GM10266 (cell line): ENCODE measurements at regions not wholly inside any gene's neighbourhood (a gene's known extent, or its start where the extent isn't known, plus 50 kb on each side); places are given as distances from the start of the nearest gene placed in this dataset.

Source experiments
- DNase-seq: peaks from one replicate; pipeline ENCODE4 v3.0.0; 2012; ENCODE audit errors: extremely low spot score
- TF ChIP-seq, protein P1 (sequence below): IDR thresholded peaks from 2 replicates; pipeline ENCODE4 v1.5.1; 2012; ENCODE audit warnings: mild to moderate bottlenecking, low read depth; ENCODE audit not compliant: control insufficient read depth, insufficient read depth; ENCODE audit errors: missing control alignments

DNA sequence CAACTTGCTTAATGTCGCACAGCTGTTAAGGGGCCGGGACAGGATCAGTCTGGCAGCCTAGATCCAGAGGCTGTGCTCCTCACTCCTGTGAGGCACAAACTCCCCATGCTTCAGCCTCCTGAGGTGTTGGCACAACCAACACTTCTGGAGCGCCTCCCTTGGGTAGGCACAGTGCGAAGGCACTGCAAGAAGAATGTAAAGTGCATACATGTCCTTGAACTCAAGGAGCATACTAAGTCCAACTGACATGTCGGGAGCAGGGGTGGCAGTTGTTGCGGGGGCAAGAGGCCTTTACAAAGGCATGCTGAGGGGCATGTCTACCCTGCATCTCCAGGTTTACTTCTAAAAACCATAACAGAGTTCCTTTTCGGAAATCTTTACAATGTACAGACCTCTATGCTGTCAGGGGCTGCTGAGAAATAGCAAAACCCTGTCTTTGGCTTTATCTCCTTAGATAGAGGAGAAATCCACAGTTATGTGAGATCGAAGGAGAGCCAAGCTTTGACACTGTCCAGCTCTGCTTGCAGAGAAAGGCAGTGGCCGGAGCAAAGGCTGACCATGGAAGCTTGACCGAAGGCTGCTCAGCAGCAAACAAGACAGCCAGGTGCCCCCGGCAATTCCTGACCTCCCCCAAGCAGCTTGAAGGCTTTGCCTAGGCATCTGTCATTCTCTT is 93.9 kb downstream of the CDC7 start:
- no peak for DNase-seq
- TF ChIP-seq, protein P1, sequence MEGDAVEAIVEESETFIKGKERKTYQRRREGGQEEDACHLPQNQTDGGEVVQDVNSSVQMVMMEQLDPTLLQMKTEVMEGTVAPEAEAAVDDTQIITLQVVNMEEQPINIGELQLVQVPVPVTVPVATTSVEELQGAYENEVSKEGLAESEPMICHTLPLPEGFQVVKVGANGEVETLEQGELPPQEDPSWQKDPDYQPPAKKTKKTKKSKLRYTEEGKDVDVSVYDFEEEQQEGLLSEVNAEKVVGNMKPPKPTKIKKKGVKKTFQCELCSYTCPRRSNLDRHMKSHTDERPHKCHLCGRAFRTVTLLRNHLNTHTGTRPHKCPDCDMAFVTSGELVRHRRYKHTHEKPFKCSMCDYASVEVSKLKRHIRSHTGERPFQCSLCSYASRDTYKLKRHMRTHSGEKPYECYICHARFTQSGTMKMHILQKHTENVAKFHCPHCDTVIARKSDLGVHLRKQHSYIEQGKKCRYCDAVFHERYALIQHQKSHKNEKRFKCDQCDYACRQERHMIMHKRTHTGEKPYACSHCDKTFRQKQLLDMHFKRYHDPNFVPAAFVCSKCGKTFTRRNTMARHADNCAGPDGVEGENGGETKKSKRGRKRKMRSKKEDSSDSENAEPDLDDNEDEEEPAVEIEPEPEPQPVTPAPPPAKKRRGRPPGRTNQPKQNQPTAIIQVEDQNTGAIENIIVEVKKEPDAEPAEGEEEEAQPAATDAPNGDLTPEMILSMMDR = no peak

DNA sequence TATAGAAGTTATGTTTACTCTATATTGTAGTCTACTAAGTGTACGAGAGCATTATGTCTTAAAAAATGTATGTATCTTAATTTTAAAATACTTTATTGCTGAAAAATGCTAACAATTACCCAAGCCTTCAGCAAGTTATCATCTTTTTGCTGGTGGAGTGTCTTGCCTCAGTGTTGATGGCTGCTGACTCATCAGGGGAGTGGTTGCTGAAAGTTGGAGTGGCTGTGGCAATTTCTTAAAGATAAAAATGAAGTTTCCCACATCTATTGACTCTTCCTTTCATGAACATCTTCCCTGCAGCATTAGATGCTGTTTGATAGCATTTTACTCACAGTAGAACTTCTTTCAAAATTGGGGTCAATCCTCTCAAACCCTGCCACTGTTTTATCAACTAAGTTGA is 95.8 kb downstream of the CDC7 start:
- TF ChIP-seq, protein P1 = no peak
- DNase-seq = no peak

DNA sequence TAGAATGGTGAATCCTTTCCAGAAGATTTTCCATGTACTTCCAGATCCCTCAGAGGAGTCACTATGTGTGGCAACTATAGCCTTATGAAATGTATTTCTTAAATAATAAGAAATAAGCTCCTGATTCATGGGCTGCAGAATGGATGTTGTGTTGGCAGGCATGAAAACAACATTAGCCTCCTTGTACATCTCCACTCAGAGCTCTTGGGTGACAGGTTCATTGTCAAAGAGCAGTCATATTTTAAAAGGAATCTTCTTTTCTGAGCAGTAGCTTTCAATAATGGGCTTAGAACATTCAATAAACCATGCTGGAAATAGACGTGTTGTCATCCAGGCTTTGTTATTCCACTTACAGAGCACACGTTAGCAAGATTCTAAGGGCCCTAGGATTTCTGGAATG is 96.6 kb downstream of the CDC7 start:
- TF ChIP-seq, protein P1 = no peak
- DNase-seq = no peak

DNA sequence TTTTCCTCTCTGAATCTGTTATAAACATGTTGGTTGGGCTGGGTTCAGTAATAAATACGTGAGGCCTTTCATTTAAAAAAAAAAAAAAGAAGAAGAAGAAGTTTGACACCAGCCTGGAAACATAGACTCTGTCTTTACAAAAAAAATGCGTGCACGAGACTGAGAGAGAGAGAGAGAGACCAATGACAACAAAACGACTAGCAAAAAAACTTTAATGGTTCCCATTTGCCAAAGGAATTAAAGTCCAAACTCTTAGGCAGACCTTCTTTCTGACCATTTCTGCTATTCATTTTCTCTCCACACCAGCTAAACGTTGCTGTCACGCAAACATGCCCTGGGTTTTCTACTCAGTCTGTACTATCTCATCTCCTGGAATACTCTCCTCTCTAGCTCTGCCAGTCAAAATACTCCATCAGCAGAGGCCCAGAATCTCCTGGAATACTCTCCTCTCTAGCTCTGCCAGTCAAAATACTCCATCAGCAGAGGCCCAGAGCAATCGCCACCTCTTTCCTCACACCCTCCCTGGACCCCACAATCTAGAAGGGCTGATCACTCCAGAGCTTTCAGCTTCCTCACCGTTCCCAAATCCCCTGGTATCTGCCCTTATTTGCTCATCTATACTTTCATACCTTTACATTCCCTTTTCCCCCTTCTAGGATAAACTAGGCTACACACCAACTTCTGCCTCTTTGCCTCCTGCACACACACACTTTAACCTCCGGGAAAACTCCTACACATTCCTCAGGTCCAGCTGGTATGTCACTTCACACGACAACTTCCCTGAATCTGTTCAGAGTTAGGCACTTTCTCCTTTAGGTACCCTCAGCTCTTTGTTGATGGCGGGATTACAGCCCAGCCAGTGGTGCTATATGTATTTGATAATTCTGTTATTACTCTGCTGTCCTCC is 100.0 kb downstream of the CDC7 start:
- DNase-seq = no peak
- TF ChIP-seq, protein P1 = no peak

- no peak for DNase-seq
- TF ChIP-seq, protein P1 = no peak
Measured at GRCh38 chr1:91601554-91602376, 101.1 kb downstream of the CDC7 start.

- DNase-seq = no peak
- TF ChIP-seq, protein P1 = no peak
Measured at GRCh38 chr1:91603409-91603808, 102.8 kb downstream of the CDC7 start.
